ENCODE measurements at regions not wholly inside any gene's neighbourhood (a gene's known extent, or its start where the extent isn't known, plus 50 kb on each side); places are given as distances from the start of the nearest gene placed in this dataset.
"Not testable (repeated sequence)": the region's sequence is repeated elsewhere in the genome, so short reads cannot be mapped to it uniquely, and the experiment has no call there.

- no peak for DNase-seq (ENCODE audit: low spot score)
- Histone ChIP-seq H3K9me2 (replicated peaks; ENCODE audit: insufficient read depth) (no peaks in the 10 kb centered on the region), H3K4me1 (ENCODE audit: insufficient read depth) (no peaks in the 10 kb centered on the region), H3K4me2 (no peak overlapping the region), H2AFZ (no peak overlapping the region), H3K4me3 (no peak overlapping the region), H3K27ac (no peak overlapping the region), H3K79me2 (no peaks in the 10 kb centered on the region), H3K27me3 (no peaks in the 10 kb centered on the region), H3K9me3 (ENCODE audit: low read depth) (no peaks in the 10 kb centered on the region), H3K36me3 (replicated peaks; ENCODE audit: insufficient read depth, low read depth) (no peaks in the 10 kb centered on the region), H4K20me1 (ENCODE audit: insufficient read depth, poor library complexity, severe bottlenecking) (no peaks in the 10 kb centered on the region)
- TF ChIP-seq EZH2 (IDR thresholded peaks at IDR 0.05; ENCODE audit: borderline replicate concordance) (no peak), EZH2phosphoT487 (IDR thresholded peaks at IDR 0.05; ENCODE audit: low read depth, severe bottlenecking, unreplicated experiment) (no peak), CTCF (IDR thresholded peaks at IDR 0.05; ENCODE audit: poor library complexity) (no peak)
- 70% methylated on average over 10 of the region's 10 CpGs for WGBS (ENCODE audit: low lambda C conversion rate, missing lambda C conversion rate)
These were observed 156.8 kb upstream of the STS start for GRCh38 chrX:6990552-6991193.

GRCh38 chrX:6989858-6990257, 157.7 kb upstream of the STS start:
- Histone ChIP-seq H3K27me3 (no peaks in the 10 kb centered on the region), H3K4me2 (no peak overlapping the region), H3K9me3 (ENCODE audit: low read depth) (no peaks in the 10 kb centered on the region), H3K4me1 (ENCODE audit: insufficient read depth) (no peaks in the 10 kb centered on the region), H3K4me3 (no peak overlapping the region), H3K79me2 (no peaks in the 10 kb centered on the region), H3K9me2 (replicated peaks; ENCODE audit: insufficient read depth) (no peaks in the 10 kb centered on the region), H2AFZ (no peak overlapping the region), H3K36me3 (replicated peaks; ENCODE audit: insufficient read depth, low read depth) (no peaks in the 10 kb centered on the region), H4K20me1 (ENCODE audit: insufficient read depth, poor library complexity, severe bottlenecking) (no peaks in the 10 kb centered on the region), H3K27ac (no peak overlapping the region)
- WGBS (ENCODE audit: low lambda C conversion rate, missing lambda C conversion rate), result 62% methylated on average over 6 of the region's 6 CpGs
- no peak for DNase-seq (ENCODE audit: low spot score)
- TF ChIP-seq EZH2phosphoT487 (IDR thresholded peaks at IDR 0.05; ENCODE audit: low read depth, severe bottlenecking, unreplicated experiment) (no peak), EZH2 (IDR thresholded peaks at IDR 0.05; ENCODE audit: borderline replicate concordance) (no peak), CTCF (IDR thresholded peaks at IDR 0.05; ENCODE audit: poor library complexity) (no peak)

- not testable (repeated sequence) for H3K27me3 ChIP-seq; H4K20me1 ChIP-seq (ENCODE audit: insufficient read depth, poor library complexity, severe bottlenecking); H3K4me1 ChIP-seq (ENCODE audit: insufficient read depth); DNase-seq (ENCODE audit: low spot score); H3K27ac ChIP-seq; H2AFZ ChIP-seq; H3K9me3 ChIP-seq (ENCODE audit: low read depth); H3K4me2 ChIP-seq; H3K9me2 ChIP-seq (replicated peaks; ENCODE audit: insufficient read depth); H3K4me3 ChIP-seq; H3K36me3 ChIP-seq (replicated peaks; ENCODE audit: insufficient read depth, low read depth); H3K79me2 ChIP-seq
- 38% methylated on average over 2 of the region's 2 CpGs for WGBS (ENCODE audit: low lambda C conversion rate, missing lambda C conversion rate)
These were observed 158.8 kb upstream of the STS start for GRCh38 chrX:6988694-6989093.

GRCh38 chrX:6986915-6987314, 160.6 kb upstream of the STS start:
- Histone ChIP-seq H3K4me1 (ENCODE audit: insufficient read depth) (no peaks in the 10 kb centered on the region), H2AFZ (no peak overlapping the region)

More at GRCh38 chrX:6986915-6987314, 160.6 kb upstream of the STS start:
- TF ChIP-seq EZH2 (IDR thresholded peaks at IDR 0.05; ENCODE audit: borderline replicate concordance) (no peak), EZH2phosphoT487 (IDR thresholded peaks at IDR 0.05; ENCODE audit: low read depth, severe bottlenecking, unreplicated experiment) (no peak), CTCF (IDR thresholded peaks at IDR 0.05; ENCODE audit: poor library complexity) (no peak)
- Histone ChIP-seq H3K36me3 (replicated peaks; ENCODE audit: insufficient read depth, low read depth) (no peaks in the 10 kb centered on the region), H3K4me3 (no peak overlapping the region), H3K9me3 (ENCODE audit: low read depth) (no peaks in the 10 kb centered on the region), H3K9me2 (replicated peaks; ENCODE audit: insufficient read depth) (no peaks in the 10 kb centered on the region), H4K20me1 (ENCODE audit: insufficient read depth, poor library complexity, severe bottlenecking) (no peaks in the 10 kb centered on the region), H3K79me2 (no peaks in the 10 kb centered on the region), H3K27ac (no peak overlapping the region), H3K4me2 (no peak overlapping the region), H3K27me3 (no peaks in the 10 kb centered on the region)
- no peak for DNase-seq (ENCODE audit: low spot score)
- 39% methylated on average over 4 of the region's 4 CpGs for WGBS (ENCODE audit: low lambda C conversion rate, missing lambda C conversion rate)

Measured in hepatocyte (in vitro differentiated cells).